DMS79 treated with DMSO at 0.1 percent for 48 hours (cell line): ENCODE measurements at regions not wholly inside any gene's neighbourhood (a gene's known extent, or its start where the extent isn't known, plus 50 kb on each side); places are given as distances from the start of the nearest gene placed in this dataset.

Experiments
- DNase-seq: peaks from one replicate; lab custom pipeline; 2025; lab: John Stamatoyannopoulos, UW

GRCh38 chr2:163834841-163835240 lies 99.0 kb upstream of the FIGN start:
- no peak for DNase-seq

GRCh38 chr2:163834221-163834620 lies 98.4 kb upstream of the FIGN start:
- DNase-seq = no peak

- DNase-seq = no peak
These were observed 93.0 kb upstream of the FIGN start for GRCh38 chr2:163828771-163829170.

- no peak for DNase-seq
These were observed 86.2 kb upstream of the FIGN start for GRCh38 chr2:163822033-163822432.

- DNase-seq = no peak
These were observed 77.2 kb upstream of the FIGN start for GRCh38 chr2:163812926-163813520.

GRCh38 chr2:163808406-163808805 lies 72.6 kb upstream of the FIGN start:
- DNase-seq = no peak

- no peak for DNase-seq
These were observed 66.5 kb upstream of the FIGN start for GRCh38 chr2:163802284-163802683.

- no peak for DNase-seq
These were observed 65.7 kb upstream of the FIGN start for GRCh38 chr2:163801486-163801885.

- peak; percentile 2 for DNase-seq
These were observed 65.2 kb upstream of the FIGN start for GRCh38 chr2:163800951-163801381.

- no peak for DNase-seq
These were observed 64.0 kb upstream of the FIGN start for GRCh38 chr2:163799807-163800206.

- no peak for DNase-seq
These were observed 58.8 kb upstream of the FIGN start for GRCh38 chr2:163794635-163795034.
